ENCODE measurements at regions not wholly inside any gene's neighbourhood (a gene's known extent, or its start where the extent isn't known, plus 50 kb on each side); places are given as distances from the start of the nearest gene placed in this dataset. TPM values are rescaled to one million over a fixed set of nuclear protein-coding genes. Genes with fewer than 3 reads are reported as not detected.

DNA sequence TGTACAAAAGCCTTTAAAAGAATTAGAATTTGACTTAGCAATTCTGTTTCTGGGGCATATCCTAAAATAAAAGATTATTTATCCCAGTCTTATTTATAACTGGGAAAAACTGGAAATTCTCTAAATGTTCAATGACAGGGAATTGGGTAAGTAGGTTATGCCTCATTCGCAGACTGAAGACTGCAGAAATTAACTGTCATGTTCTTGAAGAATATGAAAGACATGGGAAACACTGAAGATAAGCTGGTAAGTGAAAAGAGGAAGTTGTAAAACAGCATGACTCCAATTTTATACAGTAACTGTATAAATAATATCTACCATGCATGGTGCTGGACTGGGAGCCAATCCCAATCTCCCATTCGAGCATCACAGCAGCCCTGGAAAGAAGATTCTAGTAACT, 50.6 kb upstream of the SLC2A1 start:
- Histone ChIP-seq H3K4me1 (peaks cover 51% of the 10 kb centered on the region), H3K9ac (peak overlapping the region; percentile 52), H3K36me3 (no peaks in the 10 kb centered on the region), H3K27me3 (no peaks in the 10 kb centered on the region), H2AFZ (replicated peaks) (no peak overlapping the region), H3F3A (ENCODE audit: low read depth) (peaks cover 56% of the 10 kb centered on the region), H3K4me3 (peak overlapping the region; percentile 20), H3K9me3 (ENCODE audit: low read depth) (no peaks in the 10 kb centered on the region), H4K20me1 (ENCODE audit: low read depth) (no peaks in the 10 kb centered on the region), H3K27ac (peak overlapping the region; percentile 100), H3K79me2 (ENCODE audit: low read depth) (no peaks in the 10 kb centered on the region), H3K4me2 (peak overlapping the region; percentile 83)
- Mint-ChIP-seq H3K4me1 (peaks cover 79% of the 10 kb centered on the region), H3K36me3 (peaks cover 12% of the 10 kb centered on the region), H3K9me3 (peaks cover 13% of the 10 kb centered on the region), H3K27me3 (ENCODE audit: insufficient read depth, low read depth) (peaks cover 13% of the 10 kb centered on the region), H3K4me3 (peak overlapping the region; percentile 80), H3K27ac (peak overlapping the region; percentile 100)
- DNase-seq (ENCODE audit: low spot score): no peak
- TF ChIP-seq, protein P1, sequence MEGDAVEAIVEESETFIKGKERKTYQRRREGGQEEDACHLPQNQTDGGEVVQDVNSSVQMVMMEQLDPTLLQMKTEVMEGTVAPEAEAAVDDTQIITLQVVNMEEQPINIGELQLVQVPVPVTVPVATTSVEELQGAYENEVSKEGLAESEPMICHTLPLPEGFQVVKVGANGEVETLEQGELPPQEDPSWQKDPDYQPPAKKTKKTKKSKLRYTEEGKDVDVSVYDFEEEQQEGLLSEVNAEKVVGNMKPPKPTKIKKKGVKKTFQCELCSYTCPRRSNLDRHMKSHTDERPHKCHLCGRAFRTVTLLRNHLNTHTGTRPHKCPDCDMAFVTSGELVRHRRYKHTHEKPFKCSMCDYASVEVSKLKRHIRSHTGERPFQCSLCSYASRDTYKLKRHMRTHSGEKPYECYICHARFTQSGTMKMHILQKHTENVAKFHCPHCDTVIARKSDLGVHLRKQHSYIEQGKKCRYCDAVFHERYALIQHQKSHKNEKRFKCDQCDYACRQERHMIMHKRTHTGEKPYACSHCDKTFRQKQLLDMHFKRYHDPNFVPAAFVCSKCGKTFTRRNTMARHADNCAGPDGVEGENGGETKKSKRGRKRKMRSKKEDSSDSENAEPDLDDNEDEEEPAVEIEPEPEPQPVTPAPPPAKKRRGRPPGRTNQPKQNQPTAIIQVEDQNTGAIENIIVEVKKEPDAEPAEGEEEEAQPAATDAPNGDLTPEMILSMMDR (IDR thresholded peaks at IDR 0.05): no peak
- TF ChIP-seq EZH2phosphoT487 (IDR thresholded peaks at IDR 0.05) (no peak), EZH2 (IDR thresholded peaks at IDR 0.05) (no peak)

DNA sequence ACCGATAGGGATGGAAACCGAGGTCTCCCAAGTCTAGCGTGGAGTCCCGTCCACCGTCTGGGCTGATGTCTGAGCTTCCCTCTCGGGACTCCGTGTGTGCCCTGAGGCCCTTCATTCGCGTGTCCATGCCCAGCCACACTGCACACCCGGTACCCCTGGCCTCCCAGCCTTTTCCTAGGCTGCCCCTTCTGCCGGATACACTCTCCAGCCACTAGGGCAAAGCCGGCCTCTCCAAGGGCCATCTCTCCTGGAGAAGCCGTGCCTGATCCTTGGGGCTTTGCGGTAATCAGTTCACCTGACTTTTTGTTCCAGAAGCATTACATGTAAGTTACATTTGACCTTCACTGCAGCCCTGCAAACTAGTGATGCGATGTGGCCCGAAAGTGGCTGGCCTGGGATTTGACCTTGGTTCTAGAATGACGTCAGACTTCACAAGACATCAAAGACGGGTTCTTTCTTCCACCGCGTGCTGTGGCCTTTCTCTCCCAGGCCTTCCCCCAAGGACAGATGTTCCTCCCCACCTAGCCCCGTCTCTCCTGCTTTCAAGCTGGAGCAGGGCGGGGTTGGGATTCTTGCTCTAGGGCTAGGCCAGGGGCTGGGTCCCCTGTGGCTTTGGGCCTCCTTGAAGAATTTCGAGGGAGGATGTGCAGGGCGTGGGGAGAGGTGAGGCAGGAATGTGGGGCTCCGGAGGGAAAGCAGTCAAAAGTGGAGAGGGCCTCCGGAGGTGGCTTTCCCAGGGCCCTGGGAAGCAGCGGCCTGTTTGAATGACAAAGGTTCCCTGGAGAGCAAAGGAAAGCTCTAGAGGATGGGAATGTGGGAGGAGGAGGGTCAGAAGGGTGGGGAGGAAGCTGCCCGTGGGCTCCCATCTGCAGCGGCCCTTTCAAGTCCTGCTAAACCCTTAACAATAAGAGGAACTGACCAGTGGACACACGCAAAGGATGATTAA, 49.7 kb upstream of the SLC2A1 start:
- H3K9me3 Mint-ChIP-seq: peaks cover 7% of the 10 kb centered on the region
- Histone ChIP-seq H3K36me3 (no peaks in the 10 kb centered on the region), H3K9me3 (ENCODE audit: low read depth) (no peaks in the 10 kb centered on the region), H3K4me1 (peaks cover 51% of the 10 kb centered on the region), H3K4me3 (peak overlapping the region; percentile 31), H4K20me1 (ENCODE audit: low read depth) (no peaks in the 10 kb centered on the region), H3K79me2 (ENCODE audit: low read depth) (no peaks in the 10 kb centered on the region), H3K4me2 (peak overlapping the region; percentile 83), H3K27me3 (no peaks in the 10 kb centered on the region), H3K9ac (peak overlapping the region; percentile 55), H3F3A (ENCODE audit: low read depth) (peaks cover 56% of the 10 kb centered on the region), H3K27ac (peak overlapping the region; percentile 100), H2AFZ (replicated peaks) (no peak overlapping the region)
- H3K36me3 Mint-ChIP-seq: peaks cover 8% of the 10 kb centered on the region
- peak overlapping the region; percentile 100 for H3K27ac Mint-ChIP-seq
- H3K4me3 Mint-ChIP-seq: peak overlapping the region; percentile 80
- peaks cover 84% of the 10 kb centered on the region for H3K4me1 Mint-ChIP-seq
- peak; percentile 97 for DNase-seq (ENCODE audit: low spot score)
- TF ChIP-seq EZH2 (IDR thresholded peaks at IDR 0.05): peak; percentile 42
- TF ChIP-seq, protein P1 (IDR thresholded peaks at IDR 0.05): peak; percentile 46
- peak; percentile 40 for TF ChIP-seq EZH2phosphoT487 (IDR thresholded peaks at IDR 0.05)
- H3K27me3 Mint-ChIP-seq (ENCODE audit: insufficient read depth, low read depth): peaks cover 8% of the 10 kb centered on the region

Small RNAs in the stretch of these regions (small RNA-seq; reads per million reads assigned to genes)
- gene RF00026: not detected

Measured in neural progenitor cell (in vitro differentiated cells).